Loucy (cell line): ENCODE measurements at regions not wholly inside any gene's neighbourhood (a gene's known extent, or its start where the extent isn't known, plus 50 kb on each side); places are given as distances from the start of the nearest gene placed in this dataset.

Experiments used
- CTCF ChIP-seq: fragments of 200-600 bp; sonication (generic); conservative IDR thresholded peaks from 2 replicates; pipeline ENCODE4 v1.5.1; 2014; ENCODE audit warnings: mild to moderate bottlenecking, antibody characterized with exemption, low read length
- EZH2phosphoT487 ChIP-seq: fragments of 200-600 bp; IDR thresholded peaks from 2 replicates; pipeline ENCODE4 v1.6.1; 2018; ENCODE audit warnings: antibody characterized with exemption, mild to moderate bottlenecking, moderate library complexity, borderline replicate concordance

- TF ChIP-seq CTCF (no peak), EZH2phosphoT487 (no peak)
Observed at GRCh38 chr13:86383151-86383550, 583.9 kb upstream of the SLITRK6 start.
